Skin of body (tissue), 1 donor: ENCODE measurements at regions not wholly inside any gene's neighbourhood (a gene's known extent, or its start where the extent isn't known, plus 50 kb on each side); places are given as distances from the start of the nearest gene placed in this dataset.
"Not testable (repeated sequence)": the region's sequence is repeated elsewhere in the genome, so short reads cannot be mapped to it uniquely, and the experiment has no call there.

Experiments
- DNase-seq: peaks from one replicate; lab custom pipeline; 2025; lab: John Stamatoyannopoulos, UW

DNA sequence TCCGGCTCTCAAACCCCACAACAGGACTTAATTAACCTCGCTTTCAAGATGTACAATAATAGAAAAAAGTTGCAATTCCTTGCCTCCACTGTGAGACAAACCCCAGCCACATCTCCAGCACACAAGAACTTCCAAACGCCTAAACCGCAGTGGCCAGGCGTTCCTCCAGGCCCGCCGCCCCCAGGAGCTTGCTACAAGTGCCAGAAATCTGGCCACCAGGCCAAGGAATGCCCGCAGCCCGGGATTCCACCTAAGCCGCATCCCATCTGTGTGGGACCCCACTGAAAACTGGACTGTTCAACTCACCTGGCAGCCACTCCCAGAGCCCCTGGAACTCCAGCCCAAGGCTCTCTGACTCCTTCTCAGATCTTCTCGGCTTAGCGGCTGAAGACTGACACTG lies 262.5 kb downstream of the SMARCA2 start:
- DNase-seq, result not testable (repeated sequence)

DNA sequence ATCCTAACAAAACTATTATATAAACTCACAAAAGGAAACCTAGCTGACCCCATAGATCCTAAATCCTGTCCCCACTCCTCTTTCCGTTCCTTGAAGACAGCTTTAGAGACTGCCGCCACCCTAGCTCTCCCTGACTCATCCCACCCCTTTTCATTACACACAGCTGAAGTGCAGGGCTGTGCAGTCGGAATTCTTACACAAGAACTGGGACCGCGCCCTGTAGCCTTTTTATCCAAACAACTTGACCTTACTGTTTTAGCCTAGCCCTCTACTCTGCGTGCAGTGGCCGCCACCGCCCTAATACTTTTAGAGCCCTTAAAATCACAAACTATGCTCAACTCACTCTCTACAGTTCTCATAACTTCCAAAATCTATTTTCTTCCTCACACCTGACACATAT lies 264.0 kb downstream of the SMARCA2 start:
- not testable (repeated sequence) for DNase-seq

DNA sequence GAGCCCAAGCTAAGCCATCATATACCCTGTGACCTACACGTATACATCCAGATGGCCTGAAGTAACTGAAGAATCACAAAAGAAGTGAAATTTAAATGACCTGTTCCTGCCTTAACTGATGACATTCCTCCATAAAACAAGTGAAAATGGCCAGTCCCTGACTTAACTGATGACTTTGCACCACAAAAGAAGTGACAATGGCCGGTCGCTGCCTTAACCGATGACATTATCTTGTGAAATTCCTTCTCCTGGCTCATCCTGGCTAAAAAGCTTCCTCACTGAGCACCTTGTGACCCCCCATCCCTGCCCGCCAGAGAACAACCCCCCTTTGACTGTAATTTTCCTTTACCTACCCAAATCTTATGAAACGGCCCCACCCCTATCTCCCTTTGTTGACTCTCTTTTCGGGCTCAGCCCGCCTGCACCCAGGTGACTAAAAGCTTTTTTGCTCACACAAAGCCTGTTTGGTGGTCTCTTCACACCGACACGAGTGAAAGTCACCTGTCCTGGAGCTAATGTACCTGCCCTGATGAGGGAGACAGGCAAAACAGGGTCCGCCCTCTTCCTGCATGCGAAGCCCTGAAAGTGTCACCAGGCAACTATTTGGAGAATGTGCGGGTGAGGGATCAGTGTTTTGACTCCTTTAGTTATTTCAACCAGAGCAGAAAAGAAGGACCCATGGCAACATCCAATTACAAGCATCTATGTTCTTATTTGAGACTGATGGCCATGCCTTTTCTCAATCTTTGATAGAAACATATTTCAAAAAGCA lies 266.1 kb downstream of the SMARCA2 start:
- DNase-seq, result no peak

DNA sequence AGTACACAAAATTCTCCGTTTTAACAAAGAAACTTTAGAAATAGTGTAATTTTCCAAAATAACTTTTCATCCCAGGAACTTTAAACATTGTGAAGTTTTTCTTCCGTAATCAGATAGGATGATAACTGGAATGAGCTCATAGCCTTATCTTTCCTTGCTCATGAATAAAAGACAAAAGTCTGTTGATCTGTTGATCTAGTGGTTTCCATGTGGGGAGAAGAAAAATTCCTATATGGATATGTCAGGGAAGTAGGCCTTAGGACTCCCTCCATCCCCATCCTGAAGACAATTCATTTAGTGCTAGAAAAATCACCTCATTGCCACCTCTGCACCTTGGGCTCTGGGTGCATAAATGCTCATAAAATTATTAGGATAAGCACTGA lies 266.6 kb downstream of the SMARCA2 start:
- DNase-seq, result no peak

DNA sequence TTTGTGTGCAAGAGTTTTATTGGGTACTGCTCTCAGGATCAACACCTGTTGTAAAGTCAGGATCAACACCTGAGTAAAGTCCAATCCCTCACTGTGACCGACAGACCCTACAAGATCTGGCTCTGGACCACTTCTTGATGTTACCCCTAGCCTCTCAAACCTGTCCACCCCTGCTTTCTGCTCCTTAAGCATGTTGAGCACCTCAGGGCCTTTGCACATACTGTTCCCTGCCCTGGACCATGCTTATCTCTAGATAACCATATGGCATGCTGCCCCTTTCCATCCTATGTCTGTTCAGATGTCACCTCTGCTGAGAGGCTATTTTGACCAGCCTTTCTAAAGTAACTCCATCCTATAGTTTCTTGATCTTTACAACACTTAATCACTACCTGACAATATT lies 269.6 kb downstream of the SMARCA2 start:
- no peak for DNase-seq

DNA sequence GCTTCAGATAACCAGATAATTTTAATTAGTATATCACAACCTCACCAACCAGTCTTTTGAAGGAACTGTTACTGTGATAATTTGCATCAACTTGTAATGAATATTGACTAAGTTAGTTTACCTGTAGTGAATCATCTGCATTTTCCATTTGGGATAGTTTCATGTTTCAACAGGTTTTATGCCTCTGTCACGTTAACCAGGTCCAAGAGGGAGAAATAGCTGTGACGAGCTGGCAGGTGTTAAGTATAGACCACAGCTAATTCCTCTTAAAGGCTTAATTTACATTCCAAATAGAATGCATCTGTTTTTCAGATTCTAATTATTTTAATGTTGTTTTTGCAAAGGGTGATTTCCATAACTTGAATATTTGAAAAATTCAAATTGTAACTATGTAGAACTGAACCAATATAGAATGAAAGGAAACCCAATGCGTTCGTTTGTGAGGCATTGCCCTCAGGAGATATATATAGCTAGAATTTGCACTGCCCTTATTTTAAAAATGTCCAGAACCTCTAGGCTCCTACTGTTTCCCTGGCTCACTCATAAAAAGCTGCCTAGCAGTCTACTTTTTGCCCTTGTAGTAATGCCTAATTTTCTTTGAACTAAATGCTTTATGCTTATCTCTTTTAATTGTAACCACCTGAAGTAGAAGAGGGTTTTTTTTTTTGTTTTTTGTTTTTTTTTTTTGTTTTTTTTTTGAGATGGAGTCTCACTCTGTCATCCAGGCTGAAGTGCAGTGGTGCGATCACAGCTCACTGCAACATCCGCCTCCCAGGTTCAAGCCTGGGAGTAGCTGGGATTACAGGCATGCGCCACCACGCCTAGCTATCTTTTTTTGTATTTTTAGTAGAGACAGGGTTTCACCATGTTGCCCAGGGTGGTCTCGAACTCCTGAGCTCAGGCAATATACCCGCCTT lies 270.5 kb downstream of the SMARCA2 start:
- DNase-seq, result no peak

DNA sequence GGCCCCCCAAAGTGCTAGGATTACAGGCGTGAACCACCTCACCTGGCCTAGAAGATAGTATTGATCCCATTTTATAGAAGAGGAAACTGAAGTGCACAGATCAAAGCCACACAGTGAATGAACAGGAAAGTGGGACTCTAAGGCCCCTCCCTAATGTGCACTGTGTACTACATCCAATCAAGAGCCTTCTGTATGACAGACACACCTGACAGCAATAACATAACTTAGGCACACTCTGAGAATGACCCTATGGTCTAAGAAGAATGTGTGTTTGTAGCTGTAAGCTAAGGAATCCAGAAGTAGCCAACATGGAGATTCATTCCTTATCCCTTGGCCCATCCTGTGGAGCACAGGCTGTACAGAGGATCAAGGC lies 271.2 kb downstream of the SMARCA2 start:
- no peak for DNase-seq

DNA sequence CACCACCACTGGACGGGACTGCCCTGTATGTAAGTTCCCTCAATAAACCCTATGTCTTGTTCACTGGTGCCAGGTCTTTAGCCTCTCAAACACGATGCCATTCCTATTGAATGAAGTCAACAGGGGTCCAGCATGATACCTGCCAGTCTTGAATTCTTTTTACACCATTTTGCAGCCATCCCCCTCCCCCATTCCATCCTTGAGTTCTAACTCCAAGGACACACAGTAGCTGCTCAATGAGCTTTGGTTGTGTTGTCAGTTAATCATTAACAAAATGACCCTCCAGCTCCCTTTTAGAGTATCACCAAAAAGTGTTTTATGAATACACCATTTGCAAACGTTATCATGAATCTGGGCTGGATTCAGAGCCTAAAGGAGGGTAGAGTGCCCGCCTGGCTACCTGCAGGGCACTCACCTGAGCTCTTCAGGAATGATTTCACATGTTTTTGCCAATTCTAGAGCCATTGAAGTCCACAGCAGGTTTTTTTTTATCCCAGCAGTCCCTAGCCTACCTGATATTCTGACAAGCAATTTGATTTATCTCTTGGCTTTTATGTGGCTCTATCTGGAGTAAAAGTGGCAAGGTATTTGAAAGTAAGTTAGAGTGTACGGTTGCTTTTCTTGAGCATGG lies 271.8 kb downstream of the SMARCA2 start:
- no peak for DNase-seq

DNA sequence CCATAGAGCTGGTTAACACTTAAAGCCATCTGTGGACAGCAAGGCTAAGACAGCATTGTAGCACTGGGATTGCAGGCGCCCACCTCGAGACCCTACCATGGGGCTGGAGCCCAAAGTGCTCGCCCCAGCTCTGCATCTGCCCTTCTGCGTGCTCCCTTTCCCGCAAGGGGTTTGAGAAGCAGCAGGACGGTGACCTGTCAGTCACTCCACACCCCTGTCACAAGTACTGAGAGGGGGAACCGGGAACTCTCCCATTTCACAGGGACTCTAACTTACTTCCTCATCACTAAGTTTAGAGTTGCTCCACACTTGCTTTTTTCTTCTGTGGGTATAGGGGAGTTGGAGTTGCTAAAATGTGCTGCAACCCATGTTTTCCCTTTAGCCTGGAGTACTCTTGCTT lies 273.2 kb downstream of the SMARCA2 start:
- DNase-seq, result no peak

DNA sequence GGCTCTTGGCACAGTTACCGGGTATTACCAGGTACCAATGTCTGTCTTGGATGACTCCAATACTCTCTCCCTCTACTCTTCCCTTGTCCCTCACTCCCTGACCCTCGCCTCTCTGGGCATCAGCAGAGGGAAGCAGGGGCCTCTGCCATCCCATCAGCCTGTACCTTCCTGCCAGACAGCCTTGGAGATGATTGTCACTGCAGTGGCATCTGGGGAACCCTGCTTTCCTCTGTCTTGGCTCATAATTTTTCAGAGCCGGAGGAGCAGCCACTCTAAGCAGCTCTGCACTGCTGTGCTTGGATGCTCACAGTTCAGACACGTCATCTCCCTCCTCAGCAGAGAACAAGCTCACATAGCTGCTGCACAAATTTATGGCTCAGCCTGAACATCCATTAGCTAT lies 274.1 kb downstream of the SMARCA2 start:
- DNase-seq, result no peak

DNA sequence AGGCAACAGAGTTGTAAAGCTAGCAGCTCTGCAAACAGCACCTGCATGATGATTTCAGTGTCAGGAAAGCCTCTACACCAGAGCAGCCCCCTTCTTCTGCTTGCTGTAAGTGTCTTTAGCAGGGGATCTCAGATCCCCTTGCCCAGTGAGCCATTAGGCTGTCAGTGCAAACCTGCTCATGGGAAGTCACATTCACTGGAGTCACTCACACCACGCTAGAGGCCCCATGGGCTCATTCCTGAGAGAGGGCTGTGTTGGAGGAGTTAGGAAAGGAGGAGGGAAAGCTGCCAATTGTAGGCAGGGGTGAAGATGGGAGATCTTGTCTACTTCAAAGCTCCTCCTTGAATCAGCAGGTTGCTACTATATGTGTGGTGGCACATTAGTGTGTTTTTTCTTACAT lies 275.2 kb downstream of the SMARCA2 start:
- no peak for DNase-seq

DNA sequence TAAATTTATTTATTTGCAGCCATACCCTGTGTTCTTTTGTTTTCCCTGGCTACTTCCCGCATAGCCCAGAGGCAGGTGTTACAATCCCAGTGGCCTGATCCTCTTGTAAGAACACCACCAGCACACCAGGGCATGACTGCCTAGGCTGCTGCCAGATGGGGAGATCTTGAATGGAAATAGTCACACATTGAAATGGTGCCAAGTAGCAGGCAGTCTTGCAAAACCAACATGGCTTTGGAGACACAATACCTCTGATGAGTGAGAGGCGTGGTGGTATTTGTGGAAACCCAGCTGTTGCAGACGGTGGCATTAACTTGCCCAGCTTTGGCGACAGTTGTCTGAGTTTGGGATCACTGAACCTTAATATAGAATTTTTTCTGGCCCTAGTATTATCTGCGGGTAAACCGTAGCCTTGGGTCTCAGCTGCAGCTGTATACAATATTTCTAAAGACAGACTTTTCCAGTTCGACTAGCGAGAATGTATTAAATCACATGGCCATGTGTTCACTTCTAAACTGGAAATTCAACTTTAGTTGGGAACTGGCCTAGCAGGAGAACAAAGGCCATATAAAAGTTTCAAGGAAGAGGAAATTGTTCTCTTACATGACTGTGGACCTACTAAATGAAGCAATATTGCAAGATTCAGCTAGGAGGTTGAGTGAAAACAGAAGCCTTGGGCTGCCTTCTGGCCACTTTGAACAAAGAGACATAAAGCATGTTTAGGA lies 277.0 kb downstream of the SMARCA2 start:
- DNase-seq, result peak; percentile 6

DNA sequence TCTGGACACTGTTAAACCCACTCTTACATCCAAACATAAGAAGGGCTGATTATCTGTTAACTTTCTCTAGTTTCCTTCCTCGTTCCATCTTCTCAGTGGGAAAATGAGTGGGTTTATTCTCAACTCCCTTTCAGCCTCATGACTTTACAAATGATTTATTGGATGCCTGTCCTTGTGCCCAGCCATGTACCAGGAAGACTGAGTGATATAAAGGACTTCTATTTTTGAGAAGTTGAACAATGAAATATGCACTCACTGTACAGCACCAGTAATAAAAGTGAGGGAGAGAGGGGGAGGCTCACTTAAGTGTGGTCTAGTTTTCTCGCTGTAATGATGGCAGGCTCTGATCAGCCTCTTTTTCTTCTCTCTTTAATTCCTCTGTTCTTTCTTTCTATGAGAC lies 277.6 kb downstream of the SMARCA2 start:
- no peak for DNase-seq

DNA sequence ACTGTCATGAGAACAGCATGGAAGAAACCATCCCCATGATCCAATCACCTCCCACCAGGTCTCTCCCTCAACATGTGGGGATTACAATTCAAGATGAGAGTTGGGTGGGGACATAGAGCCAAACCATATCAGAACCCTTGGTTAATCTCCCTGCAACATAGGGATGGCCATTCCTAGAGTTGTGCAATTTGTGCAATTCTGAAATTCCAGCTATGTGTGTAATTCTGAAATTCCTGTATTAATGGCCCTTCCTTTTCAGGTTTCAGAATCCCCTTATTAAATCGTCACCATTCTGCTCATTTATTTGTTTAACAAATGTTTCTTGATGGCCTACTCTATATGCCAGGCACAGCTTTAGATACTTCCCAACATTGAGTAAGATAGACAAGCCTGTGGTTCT lies 282.6 kb downstream of the SMARCA2 start:
- DNase-seq, result no peak

DNA sequence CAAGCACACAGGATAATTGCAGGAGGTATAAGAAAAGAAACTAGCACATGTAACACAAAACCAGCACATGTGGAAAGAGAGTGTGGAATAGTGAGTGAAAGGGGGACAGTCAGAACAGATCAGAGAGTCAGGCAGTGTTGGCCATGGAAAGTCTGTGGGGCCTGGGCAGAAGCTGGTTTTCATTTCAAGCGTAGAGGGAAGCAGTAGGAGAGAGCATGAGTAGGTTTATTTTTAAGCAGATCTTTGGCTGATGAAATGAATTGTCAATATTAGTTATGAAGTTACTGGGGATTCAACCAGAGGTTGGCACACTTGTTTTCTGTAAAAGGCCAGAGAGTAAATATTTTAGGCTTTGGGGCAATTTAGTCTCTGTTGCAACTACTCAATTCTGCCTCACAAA lies 283.1 kb downstream of the SMARCA2 start:
- DNase-seq, result no peak

DNA sequence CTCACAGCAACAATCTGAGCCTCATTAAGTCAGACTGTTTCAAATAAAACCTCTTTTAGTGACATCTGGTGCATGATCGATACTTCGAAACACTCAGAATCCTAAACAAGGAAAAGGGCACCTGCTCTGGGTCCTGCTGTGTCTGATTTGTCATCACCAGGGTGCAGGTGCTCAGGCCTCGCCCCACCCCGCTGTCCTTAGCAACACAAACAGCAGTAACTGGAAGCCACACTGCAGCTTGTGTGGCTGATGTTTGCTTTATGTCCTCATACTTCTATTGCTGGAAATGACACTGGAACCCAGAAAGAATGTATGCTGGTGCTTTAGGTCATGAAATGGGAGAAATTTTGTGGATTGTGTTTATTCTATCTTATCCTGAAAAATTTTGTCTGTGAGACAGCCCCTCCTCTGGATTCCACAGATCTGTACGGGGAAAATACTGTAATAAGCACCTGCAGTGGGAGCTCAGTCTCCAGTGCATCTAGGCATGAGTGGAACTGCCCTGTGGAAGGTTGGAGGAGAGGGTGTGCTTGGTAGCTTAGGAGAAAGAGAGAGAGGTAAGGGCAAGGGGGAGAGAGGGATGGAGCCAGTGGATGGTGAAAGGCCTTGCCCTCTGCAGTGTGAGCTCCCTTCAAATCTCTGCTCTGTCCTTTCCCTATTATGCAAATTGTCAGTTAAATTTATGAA lies 284.2 kb downstream of the SMARCA2 start:
- no peak for DNase-seq

DNA sequence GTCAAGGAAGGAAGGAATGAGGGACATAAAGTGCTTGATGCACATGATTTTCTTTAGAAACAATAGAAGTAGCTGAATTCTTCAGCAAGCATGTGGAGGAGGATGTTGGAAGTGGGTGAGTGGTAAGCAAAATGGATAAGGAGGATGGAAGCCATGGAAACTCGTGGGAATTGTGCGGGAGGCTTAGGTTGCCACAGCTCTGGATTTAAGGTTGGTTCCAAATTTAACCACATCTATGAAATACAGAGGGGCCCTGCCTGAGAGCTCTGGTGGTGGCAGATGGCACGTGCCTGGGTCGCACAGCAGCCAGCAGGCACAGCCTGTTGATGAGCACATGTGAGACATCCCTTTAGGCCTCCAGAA lies 284.7 kb downstream of the SMARCA2 start:
- no peak for DNase-seq

DNA sequence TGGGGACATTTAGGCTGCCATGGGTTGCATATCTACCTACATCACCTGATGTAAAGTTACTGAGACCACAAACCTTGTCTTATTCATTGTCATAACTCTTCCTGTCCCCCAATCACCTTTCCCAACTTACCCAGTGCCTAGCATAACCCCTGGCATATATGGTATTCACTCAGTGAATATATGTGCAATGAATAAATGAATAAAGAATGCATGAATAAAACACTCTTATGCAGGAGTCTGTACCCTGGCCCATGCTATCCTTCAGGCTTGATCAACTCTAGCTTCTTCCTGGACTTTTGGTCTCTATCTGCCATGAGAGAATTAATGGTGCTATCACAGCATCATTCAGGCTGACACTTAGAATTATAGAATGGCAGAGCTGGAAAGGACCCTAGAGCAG lies 285.2 kb downstream of the SMARCA2 start:
- no peak for DNase-seq

DNA sequence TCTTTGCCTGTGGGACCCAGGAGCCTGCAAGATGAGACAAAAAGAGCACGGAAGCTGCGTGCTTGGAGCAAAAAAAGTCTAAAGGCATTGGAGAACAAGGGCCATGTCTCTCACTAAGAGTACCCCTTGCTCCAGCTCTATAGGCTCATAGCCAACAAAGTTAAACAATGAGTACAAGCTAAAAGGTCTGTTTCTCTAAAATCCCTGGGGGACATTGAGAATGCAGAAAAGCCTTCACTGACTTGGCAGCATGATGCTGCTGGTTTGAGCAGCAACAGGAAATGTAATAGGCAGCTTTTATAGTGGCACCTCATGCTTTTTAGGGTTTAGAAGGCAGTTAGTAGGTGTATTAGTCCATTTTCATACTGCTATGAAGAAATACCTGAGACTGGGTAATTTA lies 287.5 kb downstream of the SMARCA2 start:
- DNase-seq, result no peak

DNA sequence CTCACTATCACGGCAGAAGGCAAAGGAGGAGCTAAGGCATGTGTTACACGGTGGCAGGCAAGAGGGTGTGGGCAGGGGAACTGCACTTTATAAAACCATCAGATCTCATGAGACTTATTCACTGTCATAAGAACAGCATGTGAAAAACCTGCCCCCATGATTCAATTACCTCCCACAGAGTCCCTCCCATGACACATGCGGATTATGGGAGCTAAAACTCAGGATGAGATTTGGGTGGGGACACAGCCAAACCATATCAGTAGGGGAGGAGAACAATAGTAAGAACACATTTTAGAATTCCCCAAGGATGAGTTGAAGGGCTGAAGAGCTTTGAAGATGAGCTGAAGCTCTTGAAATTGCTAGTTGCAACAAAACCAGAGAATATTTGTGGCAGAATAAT lies 287.9 kb downstream of the SMARCA2 start:
- no peak for DNase-seq

DNA sequence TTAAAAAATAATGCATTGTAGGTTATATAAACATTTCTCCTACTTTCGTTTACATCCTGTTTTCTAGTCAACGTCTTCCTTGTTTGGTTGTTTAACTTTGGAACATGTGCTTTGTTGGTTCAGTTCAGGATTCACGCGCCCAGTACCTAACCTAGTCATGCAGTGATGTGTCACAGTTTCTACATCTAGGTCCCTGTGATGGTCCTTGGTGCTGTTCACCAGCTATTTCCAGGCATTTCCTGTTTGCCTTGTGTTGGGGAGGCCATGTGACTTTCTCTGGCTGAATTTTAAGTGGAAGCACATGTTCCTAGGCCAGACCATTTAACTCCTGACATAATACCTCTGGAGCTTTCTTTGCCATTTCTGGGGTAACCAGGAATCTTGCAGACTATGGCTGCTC lies 292.3 kb downstream of the SMARCA2 start:
- DNase-seq, result no peak
